ENCODE measurements at regions not wholly inside any gene's neighbourhood (a gene's known extent, or its start where the extent isn't known, plus 50 kb on each side); places are given as distances from the start of the nearest gene placed in this dataset.

DNA sequence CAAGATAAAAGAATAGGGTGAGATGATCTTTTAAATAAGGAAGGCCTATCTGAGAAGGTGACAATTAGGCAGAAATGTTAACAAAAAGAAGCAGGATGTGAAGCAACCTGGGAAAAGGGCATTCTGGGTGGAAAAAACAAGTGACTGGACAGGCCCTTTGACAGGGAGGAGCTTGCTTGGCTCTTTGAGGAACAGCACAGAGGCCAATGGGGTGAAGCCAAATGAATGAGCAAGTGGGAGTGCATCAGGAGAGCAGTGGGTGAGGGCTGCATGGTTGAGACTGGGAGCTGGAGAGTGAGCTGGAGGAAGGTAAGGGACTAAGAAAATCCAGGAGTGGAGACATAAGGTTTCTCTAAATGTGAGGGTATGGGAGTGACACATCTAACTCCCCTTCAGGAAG lies 126.9 kb downstream of the TDRD15 start:
- no peak overlapping the region for H3K4me3 ChIP-seq (ENCODE audit: low read depth, low read length)
- POLR2A ChIA-PET, result no interaction called here
- H3K27ac ChIP-seq (ENCODE audit: extremely low read depth, low read depth, low read length), result no peak overlapping the region
- no peaks in the 10 kb centered on the region for H3K4me1 ChIP-seq (ENCODE audit: control insufficient read depth, insufficient read depth, low read length)
- TF ChIP-seq ZNF148 (tag by site-specific recombination; IDR thresholded peaks at IDR 0.05; ENCODE audit: borderline replicate concordance) (no peak), KLF7 (tag by site-specific recombination; IDR thresholded peaks at IDR 0.05; ENCODE audit: borderline replicate concordance) (no peak), BCL11A (tag by site-specific recombination; IDR thresholded peaks at IDR 0.05; ENCODE audit: low read depth) (no peak)
- TF ChIP-seq, protein P1, sequence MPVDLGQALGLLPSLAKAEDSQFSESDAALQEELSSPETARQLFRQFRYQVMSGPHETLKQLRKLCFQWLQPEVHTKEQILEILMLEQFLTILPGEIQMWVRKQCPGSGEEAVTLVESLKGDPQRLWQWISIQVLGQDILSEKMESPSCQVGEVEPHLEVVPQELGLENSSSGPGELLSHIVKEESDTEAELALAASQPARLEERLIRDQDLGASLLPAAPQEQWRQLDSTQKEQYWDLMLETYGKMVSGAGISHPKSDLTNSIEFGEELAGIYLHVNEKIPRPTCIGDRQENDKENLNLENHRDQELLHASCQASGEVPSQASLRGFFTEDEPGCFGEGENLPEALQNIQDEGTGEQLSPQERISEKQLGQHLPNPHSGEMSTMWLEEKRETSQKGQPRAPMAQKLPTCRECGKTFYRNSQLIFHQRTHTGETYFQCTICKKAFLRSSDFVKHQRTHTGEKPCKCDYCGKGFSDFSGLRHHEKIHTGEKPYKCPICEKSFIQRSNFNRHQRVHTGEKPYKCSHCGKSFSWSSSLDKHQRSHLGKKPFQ (tag by site-specific recombination; IDR thresholded peaks at IDR 0.05), result no peak
- CTCF ChIA-PET, result interaction anchor here (1.2 kb wide), 1 partner anchor 67 kb away, joined by 4 read pairs; no protein-coding TSS in a partner anchor
- no peaks in the 10 kb centered on the region for H3K36me3 ChIP-seq (ENCODE audit: control insufficient read depth in 2 of 2, insufficient read depth in 1 of 2, low read length in 2 of 2)
- no peaks in the 10 kb centered on the region for H3K9me3 ChIP-seq (ENCODE audit: control insufficient read depth, insufficient read depth, low read depth, low read length)

GRCh38 chr2:21251216-21251980 lies 127.6 kb downstream of the TDRD15 start:
- no peaks in the 10 kb centered on the region for H3K36me3 ChIP-seq (ENCODE audit: control insufficient read depth in 2 of 2, insufficient read depth in 1 of 2, low read length in 2 of 2)
- CTCF ChIA-PET, result interaction anchor here (1.2 kb wide), 1 partner anchor 66 kb away, joined by 4 read pairs; no protein-coding TSS in a partner anchor
- H3K4me3 ChIP-seq (ENCODE audit: low read depth, low read length), result no peak overlapping the region
- TF ChIP-seq MEIS1 (CRISPR knock-in tag; IDR thresholded peaks at IDR 0.05; ENCODE audit: borderline replicate concordance), result no peak
- no peak for TF ChIP-seq ZNF549 (tag by site-specific recombination; IDR thresholded peaks at IDR 0.05)
- no peak for TF ChIP-seq HIC1 (tag by site-specific recombination; IDR thresholded peaks at IDR 0.05)
- no peak for TF ChIP-seq SP2 (tag by site-specific recombination; IDR thresholded peaks at IDR 0.05)
- no peak for TF ChIP-seq ZNF335 (tag by site-specific recombination; conservative IDR thresholded peaks at IDR 0.05)
- TF ChIP-seq, protein P2, sequence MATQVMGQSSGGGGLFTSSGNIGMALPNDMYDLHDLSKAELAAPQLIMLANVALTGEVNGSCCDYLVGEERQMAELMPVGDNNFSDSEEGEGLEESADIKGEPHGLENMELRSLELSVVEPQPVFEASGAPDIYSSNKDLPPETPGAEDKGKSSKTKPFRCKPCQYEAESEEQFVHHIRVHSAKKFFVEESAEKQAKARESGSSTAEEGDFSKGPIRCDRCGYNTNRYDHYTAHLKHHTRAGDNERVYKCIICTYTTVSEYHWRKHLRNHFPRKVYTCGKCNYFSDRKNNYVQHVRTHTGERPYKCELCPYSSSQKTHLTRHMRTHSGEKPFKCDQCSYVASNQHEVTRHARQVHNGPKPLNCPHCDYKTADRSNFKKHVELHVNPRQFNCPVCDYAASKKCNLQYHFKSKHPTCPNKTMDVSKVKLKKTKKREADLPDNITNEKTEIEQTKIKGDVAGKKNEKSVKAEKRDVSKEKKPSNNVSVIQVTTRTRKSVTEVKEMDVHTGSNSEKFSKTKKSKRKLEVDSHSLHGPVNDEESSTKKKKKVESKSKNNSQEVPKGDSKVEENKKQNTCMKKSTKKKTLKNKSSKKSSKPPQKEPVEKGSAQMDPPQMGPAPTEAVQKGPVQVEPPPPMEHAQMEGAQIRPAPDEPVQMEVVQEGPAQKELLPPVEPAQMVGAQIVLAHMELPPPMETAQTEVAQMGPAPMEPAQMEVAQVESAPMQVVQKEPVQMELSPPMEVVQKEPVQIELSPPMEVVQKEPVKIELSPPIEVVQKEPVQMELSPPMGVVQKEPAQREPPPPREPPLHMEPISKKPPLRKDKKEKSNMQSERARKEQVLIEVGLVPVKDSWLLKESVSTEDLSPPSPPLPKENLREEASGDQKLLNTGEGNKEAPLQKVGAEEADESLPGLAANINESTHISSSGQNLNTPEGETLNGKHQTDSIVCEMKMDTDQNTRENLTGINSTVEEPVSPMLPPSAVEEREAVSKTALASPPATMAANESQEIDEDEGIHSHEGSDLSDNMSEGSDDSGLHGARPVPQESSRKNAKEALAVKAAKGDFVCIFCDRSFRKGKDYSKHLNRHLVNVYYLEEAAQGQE (tag by site-specific recombination; IDR thresholded peaks at IDR 0.05), result no peak
- TF ChIP-seq ZNF274 (IDR thresholded peaks at IDR 0.05; ENCODE audit: low read length), result no peak
- TF ChIP-seq ZNF274 (tag by site-specific recombination; IDR thresholded peaks at IDR 0.05; ENCODE audit: borderline replicate concordance), result no peak
- no peak for TF ChIP-seq ZNF114 (tag by site-specific recombination; IDR thresholded peaks at IDR 0.05)
- TF ChIP-seq ZNF670 (tag by site-specific recombination; IDR thresholded peaks at IDR 0.05; ENCODE audit: low read depth), result no peak
- no peak for TF ChIP-seq ZNF530 (tag by site-specific recombination; IDR thresholded peaks at IDR 0.05; ENCODE audit: low read depth)
- no peak for TF ChIP-seq ZNF292 (tag by site-specific recombination; IDR thresholded peaks at IDR 0.05; ENCODE audit: borderline replicate concordance, low read depth)
- H3K27ac ChIP-seq (ENCODE audit: extremely low read depth, low read depth, low read length), result no peak overlapping the region
- H3K9me3 ChIP-seq (ENCODE audit: control insufficient read depth, insufficient read depth, low read depth, low read length), result no peaks in the 10 kb centered on the region
- no peaks in the 10 kb centered on the region for H3K4me1 ChIP-seq (ENCODE audit: control insufficient read depth, insufficient read depth, low read length)
- POLR2A ChIA-PET, result no interaction called here

All from HEK293 (cell line).